Tibial artery (tissue), 4 donors: ENCODE measurements at regions not wholly inside any gene's neighbourhood (a gene's known extent, or its start where the extent isn't known, plus 50 kb on each side); places are given as distances from the start of the nearest gene placed in this dataset.

Source experiments
- DNase-seq, 2 donors: peaks; one replicate each; pipeline ENCODE4 v3.0.0-alpha.2; 2019
- H3K27ac ChIP-seq, 2 donors: fragments of 200-600 bp; sonication (generic) in 1 of 2; 1 replicate in 1 of 2; 2 replicates in 1 of 2; pipeline ENCODE4 v1.5.1; 2018 to 2019; ENCODE audit warnings: mild to moderate bottlenecking in 1 of 2
- H3K27me3 ChIP-seq, 2 donors: fragments of 200-600 bp; sonication (generic) in 1 of 2; one replicate each; pipeline versions ENCODE4 v1.5.1 to v1.6.0; 2016 to 2019
- H3K36me3 ChIP-seq, 3 donors: fragments of 200-600 bp; sonication (generic) in 2 of 3; one replicate each; pipeline ENCODE4 v1.5.1; 2016 to 2019; ENCODE audit warnings: mild to moderate bottlenecking in 2 of 3
- H3K4me1 ChIP-seq, 4 donors: fragments of 200-600 bp; sonication (generic) in 2 of 4; 1 replicate in 3 of 4; 2 replicates in 1 of 4; pipeline ENCODE4 v1.5.1; 2016 to 2019
- H3K4me3 ChIP-seq, 2 donors: fragments of 200-600 bp; sonication (generic) in 1 of 2; 1 replicate in 1 of 2; 2 replicates in 1 of 2; pipeline ENCODE4 v1.5.1; 2018 to 2019; ENCODE audit warnings: mild to moderate bottlenecking in 2 of 2
- H3K9me3 ChIP-seq, 3 donors: fragments of 200-600 bp; sonication (generic) in 1 of 3; one replicate each; pipeline ENCODE4 v1.5.1; 2016 to 2019
- intact Hi-C: fragments of 100-400 bp; cut with DNase I; formaldehyde crosslinking; loops from one replicate; pipeline ENCODE4 v1.15.0; 2023; ENCODE audit warnings: low total_unique reads
- TF ChIP-seq, protein P1 (sequence below), 2 experiments: fragments of 200-600 bp in 1 of 2; fragments of 450-650 bp in 1 of 2; IDR thresholded peaks; one replicate each; pipeline ENCODE4 v1.5.1; 2017 to 2019; ENCODE audit warnings: antibody characterized with exemption in 2 of 2, mild to moderate bottlenecking in 1 of 2, moderate library complexity in 1 of 2

DNA sequence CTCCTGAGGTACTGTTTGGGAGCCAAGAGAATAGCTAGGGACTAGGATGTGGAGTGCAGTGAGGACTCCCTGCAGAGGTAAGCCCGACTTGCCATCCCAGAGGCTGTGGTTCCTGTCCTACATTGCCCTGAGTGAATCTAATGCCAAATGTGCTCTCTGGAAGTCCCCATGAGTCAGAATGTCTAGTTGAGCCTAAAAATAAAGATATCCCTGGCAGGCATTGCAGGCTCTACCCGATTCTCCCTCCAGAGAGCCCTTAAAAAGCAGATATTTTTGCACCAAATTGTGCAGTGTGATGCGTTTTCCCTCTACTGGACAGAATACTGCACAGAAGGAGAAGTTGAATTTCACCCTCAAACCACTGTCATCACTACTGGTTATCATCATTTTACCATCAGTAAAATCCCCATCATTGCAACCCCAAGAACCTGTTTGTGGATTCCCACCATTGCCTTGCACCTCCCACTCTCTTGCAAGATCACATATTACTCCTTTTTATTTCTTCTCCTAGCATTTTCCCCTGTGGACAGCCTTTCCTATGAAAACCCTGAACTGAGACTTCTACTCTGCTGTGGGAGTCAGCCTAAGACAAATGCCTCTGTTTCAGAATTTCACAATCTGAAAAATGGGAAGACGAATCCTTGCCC lies 98.0 kb downstream of the MARCHF4 start:
- Histone ChIP-seq H3K4me3 (no peak overlapping the region), H3K9me3 (no peaks in the 10 kb centered on the region), H3K4me1 (peaks cover 0 to 24% (median 7%) of the 10 kb centered on the region in 4 donors), H3K36me3 (no peaks in the 10 kb centered on the region), H3K27me3 (no peaks in the 10 kb centered on the region), H3K27ac (no peak overlapping the region)
- TF ChIP-seq, protein P1, sequence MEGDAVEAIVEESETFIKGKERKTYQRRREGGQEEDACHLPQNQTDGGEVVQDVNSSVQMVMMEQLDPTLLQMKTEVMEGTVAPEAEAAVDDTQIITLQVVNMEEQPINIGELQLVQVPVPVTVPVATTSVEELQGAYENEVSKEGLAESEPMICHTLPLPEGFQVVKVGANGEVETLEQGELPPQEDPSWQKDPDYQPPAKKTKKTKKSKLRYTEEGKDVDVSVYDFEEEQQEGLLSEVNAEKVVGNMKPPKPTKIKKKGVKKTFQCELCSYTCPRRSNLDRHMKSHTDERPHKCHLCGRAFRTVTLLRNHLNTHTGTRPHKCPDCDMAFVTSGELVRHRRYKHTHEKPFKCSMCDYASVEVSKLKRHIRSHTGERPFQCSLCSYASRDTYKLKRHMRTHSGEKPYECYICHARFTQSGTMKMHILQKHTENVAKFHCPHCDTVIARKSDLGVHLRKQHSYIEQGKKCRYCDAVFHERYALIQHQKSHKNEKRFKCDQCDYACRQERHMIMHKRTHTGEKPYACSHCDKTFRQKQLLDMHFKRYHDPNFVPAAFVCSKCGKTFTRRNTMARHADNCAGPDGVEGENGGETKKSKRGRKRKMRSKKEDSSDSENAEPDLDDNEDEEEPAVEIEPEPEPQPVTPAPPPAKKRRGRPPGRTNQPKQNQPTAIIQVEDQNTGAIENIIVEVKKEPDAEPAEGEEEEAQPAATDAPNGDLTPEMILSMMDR (IDR thresholded peaks at IDR 0.05), result no peak
- intact Hi-C loops, result no loop called here
- DNase-seq, result no peak

DNA sequence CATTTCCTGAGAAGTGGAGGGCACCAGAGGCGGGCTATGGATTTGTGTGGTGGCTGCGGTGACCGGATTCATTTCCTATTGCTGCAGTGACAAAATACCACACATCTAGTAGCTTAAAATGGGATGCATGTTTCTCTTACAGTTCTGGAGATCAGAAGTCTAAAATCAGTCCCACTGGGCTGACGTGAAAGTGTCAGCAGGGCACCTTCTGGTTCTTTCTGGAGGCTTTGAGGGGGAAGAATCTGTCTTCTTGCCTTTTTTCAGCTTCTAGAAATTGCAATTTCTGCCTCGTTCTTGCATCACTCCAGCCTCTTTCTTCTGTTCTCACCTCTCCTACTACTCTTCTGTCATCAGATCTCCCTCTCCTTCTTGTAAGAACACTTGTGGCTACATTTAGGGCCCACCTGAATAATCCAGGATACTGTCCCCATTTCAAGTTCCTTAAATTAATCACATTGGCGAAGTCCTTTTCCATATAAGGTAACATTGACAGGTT lies 111.2 kb downstream of the MARCHF4 start:
- intact Hi-C loops, result no loop called here
- no peaks in the 10 kb centered on the region for H3K9me3 ChIP-seq
- H3K4me3 ChIP-seq, result no peak overlapping the region
- H3K4me1 ChIP-seq, result no peaks in the 10 kb centered on the region
- H3K27ac ChIP-seq, result no peak overlapping the region
- no peak for DNase-seq
- TF ChIP-seq, protein P1 (IDR thresholded peaks at IDR 0.05), result no peak
- no peaks in the 10 kb centered on the region for H3K36me3 ChIP-seq
- no peaks in the 10 kb centered on the region for H3K27me3 ChIP-seq

DNA sequence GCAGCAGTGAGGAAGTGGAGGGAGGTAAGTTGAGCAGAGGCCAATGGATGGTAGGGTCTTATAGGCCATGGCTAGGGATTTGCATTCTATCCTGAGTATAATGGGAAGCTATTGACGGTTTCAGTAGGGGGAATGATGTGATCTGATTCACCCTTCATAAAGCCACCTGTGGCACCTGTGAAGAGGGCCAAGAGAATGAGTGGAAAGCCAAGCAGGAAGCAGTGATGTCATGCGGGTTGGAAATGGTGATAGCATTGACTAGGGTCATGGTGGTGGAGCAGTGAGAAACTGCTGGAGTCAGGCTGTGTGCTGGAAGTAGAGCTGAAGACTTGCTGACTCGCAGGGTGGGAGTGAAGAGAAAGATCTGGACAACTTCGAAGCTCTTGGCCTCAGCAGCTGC lies 111.7 kb downstream of the MARCHF4 start:
- intact Hi-C loops, result no loop called here
- no peak for DNase-seq
- H3K27me3 ChIP-seq, result no peaks in the 10 kb centered on the region
- no peaks in the 10 kb centered on the region for H3K36me3 ChIP-seq
- TF ChIP-seq, protein P1 (IDR thresholded peaks at IDR 0.05), result no peak
- H3K4me1 ChIP-seq, result no peaks in the 10 kb centered on the region
- H3K9me3 ChIP-seq, result no peaks in the 10 kb centered on the region
- no peak overlapping the region for H3K27ac ChIP-seq
- H3K4me3 ChIP-seq, result no peak overlapping the region

DNA sequence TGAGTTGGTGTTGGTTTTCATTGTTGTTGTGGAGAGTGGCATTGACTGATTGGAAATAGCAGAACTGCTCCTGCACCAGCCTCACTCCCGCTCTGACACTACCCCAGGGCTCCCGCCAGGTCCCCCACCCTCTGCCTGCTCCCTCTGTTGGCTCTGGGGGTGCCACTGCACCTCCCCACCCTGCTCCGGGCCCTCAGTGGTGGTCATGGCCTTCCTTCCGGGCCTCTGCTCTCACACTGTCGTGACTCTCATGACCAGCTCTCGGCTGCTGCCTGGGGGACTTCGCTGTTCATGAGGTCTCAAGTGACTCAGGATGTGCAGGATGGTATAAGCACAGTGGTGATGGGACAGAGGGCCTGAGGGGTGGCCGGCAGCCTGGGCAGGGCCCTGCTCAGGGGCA lies 113.2 kb downstream of the MARCHF4 start:
- H3K4me1 ChIP-seq, result no peaks in the 10 kb centered on the region
- TF ChIP-seq, protein P1 (IDR thresholded peaks at IDR 0.05), result no peak
- no peak for DNase-seq
- intact Hi-C loops, result no loop called here
- H3K27me3 ChIP-seq, result no peaks in the 10 kb centered on the region
- H3K27ac ChIP-seq, result no peak overlapping the region
- no peak overlapping the region for H3K4me3 ChIP-seq
- H3K36me3 ChIP-seq, result no peaks in the 10 kb centered on the region
- no peaks in the 10 kb centered on the region for H3K9me3 ChIP-seq

DNA sequence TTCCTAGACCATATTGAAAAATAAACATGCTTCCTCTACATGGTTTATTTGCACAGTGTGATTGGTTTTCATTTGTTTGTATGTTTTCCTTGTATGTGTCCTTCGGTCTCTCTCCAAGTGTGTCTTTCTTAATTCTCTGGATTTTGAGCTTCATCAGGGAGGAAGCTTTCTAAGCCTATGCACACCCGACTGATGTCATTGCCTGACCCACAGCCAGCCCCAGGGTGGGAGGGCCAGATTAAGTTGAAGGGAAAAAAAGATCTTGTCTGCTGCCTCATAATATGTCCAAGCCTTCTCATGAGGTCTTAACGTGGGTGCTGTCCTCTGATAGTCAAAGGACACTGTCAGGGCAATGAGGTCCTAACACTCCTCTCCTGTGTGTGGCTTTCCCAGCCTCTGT lies 115.2 kb downstream of the MARCHF4 start:
- Histone ChIP-seq H3K36me3 (no peaks in the 10 kb centered on the region), H3K9me3 (no peaks in the 10 kb centered on the region), H3K4me1 (no peaks in the 10 kb centered on the region), H3K27ac (no peak overlapping the region), H3K4me3 (no peak overlapping the region), H3K27me3 (no peaks in the 10 kb centered on the region)
- intact Hi-C loops, result no loop called here
- TF ChIP-seq, protein P1 (IDR thresholded peaks at IDR 0.05), result no peak
- DNase-seq, result no peak
